Pancreas (tissue), 10 donors: ENCODE measurements at regions not wholly inside any gene's neighbourhood (a gene's known extent, or its start where the extent isn't known, plus 50 kb on each side); places are given as distances from the start of the nearest gene placed in this dataset.

Experiments
- ATAC-seq, 4 donors: fragments of 200-7000 bp; cut with Tn5 transposase; one replicate each; pipeline versions ENCODE4 v1.8.0 to v1.9.1; 2020; ENCODE audit warnings: mild to moderate bottlenecking in 4 of 4, moderate library complexity in 4 of 4
- DNase-seq, 6 donors: peaks; one replicate each; pipeline ENCODE4 v3.0.0-alpha.2; 2020
- FAIRE-seq: peaks from 2 replicates; lab custom pipeline; 2012; peaks lifted over from hg19 to GRCh38; lab: Jason Lieb, UNC
- H3K27ac ChIP-seq, 4 donors: fragments of 200-600 bp; sonication (generic); 1 replicate in 3 of 4; 2 replicates in 1 of 4; pipeline versions ENCODE4 v1.5.0 to v1.8.0; 2020
- H3K27me3 ChIP-seq, 4 donors: fragments of 200-600 bp; one replicate each; pipeline ENCODE4 v1.8.0; 2021
- H3K36me3 ChIP-seq, 3 donors: fragments of 200-600 bp; sonication (generic) in 1 of 3; one replicate each; pipeline versions ENCODE4 v1.5.0 to v1.8.0; 2020 to 2021
- H3K4me1 ChIP-seq, 3 donors: fragments of 200-600 bp; one replicate each; pipeline ENCODE4 v1.8.0; 2021
- H3K4me3 ChIP-seq, 4 donors: fragments of 200-600 bp; sonication (generic) in 2 of 4; one replicate each; pipeline versions ENCODE4 v1.5.0 to v1.8.0; 2020 to 2021
- H3K9me3 ChIP-seq, 4 donors: fragments of 200-600 bp; one replicate each; pipeline ENCODE4 v1.8.0; 2021
- WGBS, 2 donors: extraction: QIAGEN DNeasy Blood & Tissue Kit; methylation state at CpG; one replicate each; pipeline ENCODE4 v1.1.7; 2013; 5-methylcytosine and 5-hydroxymethylcytosine counted together
- intact Hi-C, 3 donors: fragments of 100-400 bp; cut with DNase I; formaldehyde crosslinking; loops; one replicate each; pipeline versions ENCODE4 v1.11.1 to v1.14.2; 2022
- TF ChIP-seq, protein P1 (sequence below), 4 donors: fragments of 200-600 bp; sonication (generic) in 3 of 4; IDR thresholded peaks; one replicate each; pipeline versions ENCODE4 v1.5.0 to v1.8.0; 2021; ENCODE audit warnings: antibody characterized with exemption in 4 of 4
- donor health status: healthy with polysubstance abuse.
- donor health status: DM: no; HTN: no; CAD: no; lungs with moderate emphysema.
- donor health status: DM: no; HTN: no; CAD: no.
- donor health status: control.
- donor health status: control.
- donor health status: Bipolar disorder and iron deficiency.
- donor health status: DM: yes; HTN: yes; CAD: no.
- donor health status: DM: no; HTN: no; CAD: no.
- donor health status: DM: no; HTN: no; CAD: no.
- donor health status: DM: yes; HTN: yes; CAD: no.

- Histone ChIP-seq H3K4me3 (no peak overlapping the region), H3K27ac (no peak overlapping the region), H3K4me1 (no peaks in the 10 kb centered on the region), H3K9me3 (no peaks in the 10 kb centered on the region), H3K36me3 (no peaks in the 10 kb centered on the region), H3K27me3 (no peaks in the 10 kb centered on the region)
- FAIRE-seq (no peak), DNase-seq (no peak), ATAC-seq (no peak)
- intact Hi-C loops, result no loop called here
- TF ChIP-seq, protein P1, sequence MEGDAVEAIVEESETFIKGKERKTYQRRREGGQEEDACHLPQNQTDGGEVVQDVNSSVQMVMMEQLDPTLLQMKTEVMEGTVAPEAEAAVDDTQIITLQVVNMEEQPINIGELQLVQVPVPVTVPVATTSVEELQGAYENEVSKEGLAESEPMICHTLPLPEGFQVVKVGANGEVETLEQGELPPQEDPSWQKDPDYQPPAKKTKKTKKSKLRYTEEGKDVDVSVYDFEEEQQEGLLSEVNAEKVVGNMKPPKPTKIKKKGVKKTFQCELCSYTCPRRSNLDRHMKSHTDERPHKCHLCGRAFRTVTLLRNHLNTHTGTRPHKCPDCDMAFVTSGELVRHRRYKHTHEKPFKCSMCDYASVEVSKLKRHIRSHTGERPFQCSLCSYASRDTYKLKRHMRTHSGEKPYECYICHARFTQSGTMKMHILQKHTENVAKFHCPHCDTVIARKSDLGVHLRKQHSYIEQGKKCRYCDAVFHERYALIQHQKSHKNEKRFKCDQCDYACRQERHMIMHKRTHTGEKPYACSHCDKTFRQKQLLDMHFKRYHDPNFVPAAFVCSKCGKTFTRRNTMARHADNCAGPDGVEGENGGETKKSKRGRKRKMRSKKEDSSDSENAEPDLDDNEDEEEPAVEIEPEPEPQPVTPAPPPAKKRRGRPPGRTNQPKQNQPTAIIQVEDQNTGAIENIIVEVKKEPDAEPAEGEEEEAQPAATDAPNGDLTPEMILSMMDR (IDR thresholded peaks at IDR 0.05), result no peak
- 76 to 77% methylated on average over 3 of the region's 3 CpGs for whole genome bisulfite sequencing, 2 donors
Measured at GRCh38 chr20:4585104-4585753, 101.0 kb upstream of the PRNP start.

GRCh38 chr20:4584510-4584909, 101.7 kb upstream of the PRNP start:
- Histone ChIP-seq H3K9me3 (no peaks in the 10 kb centered on the region), H3K27ac (no peak overlapping the region), H3K27me3 (no peaks in the 10 kb centered on the region), H3K36me3 (no peaks in the 10 kb centered on the region), H3K4me1 (no peaks in the 10 kb centered on the region), H3K4me3 (no peak overlapping the region)
- intact Hi-C loops, result no loop called here
- ATAC-seq (no peak), FAIRE-seq (no peak), DNase-seq (no peak)
- TF ChIP-seq, protein P1 (IDR thresholded peaks at IDR 0.05), result no peak
- WGBS, 2 donors, result 64 to 83% methylated on average over 1 of the region's 1 CpG

DNA sequence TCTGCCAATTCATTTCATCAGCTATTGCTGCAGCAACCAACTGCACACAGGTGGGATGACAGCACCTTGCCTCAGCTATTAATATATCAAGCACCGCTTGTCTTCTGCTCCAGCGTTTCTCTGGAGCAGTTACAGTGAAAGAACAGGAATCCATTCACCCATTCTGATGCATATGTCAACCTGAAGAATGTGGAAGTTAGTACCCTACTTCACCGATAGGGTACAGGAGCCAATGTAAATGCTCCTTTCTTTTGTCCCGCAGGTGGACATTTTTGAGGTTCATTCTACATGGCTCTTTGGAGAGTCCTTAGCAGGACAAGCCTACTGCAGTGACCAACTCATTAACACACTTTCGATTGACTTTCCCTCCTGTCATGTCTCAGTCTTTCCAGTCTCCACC, 104.4 kb upstream of the PRNP start:
- Histone ChIP-seq H3K4me3 (no peak overlapping the region), H3K36me3 (no peaks in the 10 kb centered on the region), H3K4me1 (no peaks in the 10 kb centered on the region), H3K27me3 (peaks cover 0 to 13% (median 2%) of the 10 kb centered on the region in 4 donors), H3K27ac (no peak overlapping the region), H3K9me3 (no peaks in the 10 kb centered on the region)
- FAIRE-seq (no peak), DNase-seq (no peak), ATAC-seq (no peak)
- TF ChIP-seq, protein P1 (IDR thresholded peaks at IDR 0.05), result no peak
- 48 to 52% methylated on average over 5 of the region's 5 CpGs for WGBS, 2 donors
- intact Hi-C loops, result no loop called here

- DNase-seq (no peak), ATAC-seq (no peak), FAIRE-seq (no peak)
- Histone ChIP-seq H3K27me3 (peaks cover 0 to 30% (median 2%) of the 10 kb centered on the region in 4 donors), H3K9me3 (no peaks in the 10 kb centered on the region), H3K4me1 (no peaks in the 10 kb centered on the region), H3K36me3 (no peaks in the 10 kb centered on the region), H3K27ac (no peak overlapping the region), H3K4me3 (no peak overlapping the region)
- intact Hi-C loops, result no loop called here
- TF ChIP-seq, protein P1 (IDR thresholded peaks at IDR 0.05), result no peak
- 52 to 74% methylated on average over 1 of the region's 1 CpG for WGBS, 2 donors
Measured at GRCh38 chr20:4578375-4578774, 107.9 kb upstream of the PRNP start.

DNA sequence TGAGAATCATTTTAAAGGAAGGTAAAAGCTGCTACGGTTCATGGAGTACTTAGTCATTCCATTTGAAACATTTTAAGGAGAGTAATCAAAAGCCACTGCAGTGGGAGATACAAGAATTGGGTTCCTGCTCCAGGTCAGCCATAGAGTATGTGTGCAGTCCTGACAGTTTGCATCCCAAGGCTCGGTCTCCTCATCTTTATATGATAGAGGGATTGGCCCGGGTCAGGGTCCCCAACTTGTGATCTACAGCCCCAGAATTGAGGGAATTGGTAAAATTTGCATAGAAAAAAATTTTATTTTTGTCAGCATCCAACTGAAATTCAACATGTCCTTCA, 111.9 kb upstream of the PRNP start:
- Histone ChIP-seq H3K36me3 (no peaks in the 10 kb centered on the region), H3K4me3 (no peak overlapping the region), H3K27ac (no peak overlapping the region), H3K9me3 (no peaks in the 10 kb centered on the region), H3K27me3 (peaks cover 0 to 30% (median 2%) of the 10 kb centered on the region in 4 donors), H3K4me1 (no peaks in the 10 kb centered on the region)
- WGBS, 2 donors, result 54 to 58% methylated on average over 3 of the region's 3 CpGs
- intact Hi-C loops, result no loop called here
- TF ChIP-seq, protein P1 (IDR thresholded peaks at IDR 0.05), result no peak
- DNase-seq, result no peak
- no peak for FAIRE-seq
- no peak for ATAC-seq
